ENCODE measurements at regions not wholly inside any gene's neighbourhood (a gene's known extent, or its start where the extent isn't known, plus 50 kb on each side); places are given as distances from the start of the nearest gene placed in this dataset.
"Not testable (repeated sequence)": the region's sequence is repeated elsewhere in the genome, so short reads cannot be mapped to it uniquely, and the experiment has no call there.

GRCh38 chr15:35693886-35694285 is 147.9 kb upstream of the DPH6 start:
- intact Hi-C loops (cut with micrococcal nuclease), result no loop called here
- Mint-ChIP-seq H3K27ac (no peak overlapping the region), H3K27me3 (no peaks in the 10 kb centered on the region), H3K4me3 (no peak overlapping the region), H3K9me3 (peaks cover 3% of the 10 kb centered on the region), H3K36me3 (ENCODE audit: low read depth) (no peaks in the 10 kb centered on the region), H3K4me1 (ENCODE audit: low read depth) (no peaks in the 10 kb centered on the region)

- no peaks in the 10 kb centered on the region for H3K4me1 Mint-ChIP-seq (ENCODE audit: low read depth)
- no peak overlapping the region for H3K4me3 Mint-ChIP-seq
- intact Hi-C loops (cut with micrococcal nuclease), result no loop called here
Measured at GRCh38 chr15:35695003-35695402, 149.0 kb upstream of the DPH6 start.

GRCh38 chr15:35696767-35697231 is 150.8 kb upstream of the DPH6 start:
- Mint-ChIP-seq H3K4me1 (ENCODE audit: low read depth) (no peaks in the 10 kb centered on the region), H3K27me3 (no peaks in the 10 kb centered on the region), H3K36me3 (ENCODE audit: low read depth) (no peaks in the 10 kb centered on the region), H3K9me3 (peaks cover 12% of the 10 kb centered on the region), H3K4me3 (no peak overlapping the region), H3K27ac (no peak overlapping the region)
- intact Hi-C loops (cut with micrococcal nuclease), result no loop called here

More at GRCh38 chr15:35695003-35695402, 149.0 kb upstream of the DPH6 start:
- peaks cover 12% of the 10 kb centered on the region for H3K9me3 Mint-ChIP-seq
- H3K27ac Mint-ChIP-seq, result no peak overlapping the region
- H3K27me3 Mint-ChIP-seq, result no peaks in the 10 kb centered on the region
- H3K36me3 Mint-ChIP-seq (ENCODE audit: low read depth), result no peaks in the 10 kb centered on the region

- Mint-ChIP-seq H3K4me3 (no peak overlapping the region), H3K4me1 (ENCODE audit: low read depth) (no peaks in the 10 kb centered on the region), H3K27ac (no peak overlapping the region), H3K9me3 (peaks cover 12% of the 10 kb centered on the region), H3K36me3 (ENCODE audit: low read depth) (no peaks in the 10 kb centered on the region), H3K27me3 (no peaks in the 10 kb centered on the region)
- intact Hi-C loops (cut with micrococcal nuclease), result no loop called here
Measured at GRCh38 chr15:35697549-35698299, 151.8 kb upstream of the DPH6 start.

GRCh38 chr15:35698331-35698730 is 152.4 kb upstream of the DPH6 start:
- Mint-ChIP-seq H3K4me3 (no peak overlapping the region), H3K36me3 (ENCODE audit: low read depth) (no peaks in the 10 kb centered on the region), H3K27me3 (no peaks in the 10 kb centered on the region), H3K9me3 (peaks cover 12% of the 10 kb centered on the region), H3K27ac (no peak overlapping the region), H3K4me1 (ENCODE audit: low read depth) (no peaks in the 10 kb centered on the region)
- intact Hi-C loops (cut with micrococcal nuclease), result no loop called here

- no peaks in the 10 kb centered on the region for H3K27me3 Mint-ChIP-seq
- no peaks in the 10 kb centered on the region for H3K4me1 Mint-ChIP-seq (ENCODE audit: low read depth)
- peaks cover 12% of the 10 kb centered on the region for H3K9me3 Mint-ChIP-seq
- H3K27ac Mint-ChIP-seq, result no peak overlapping the region
- no peaks in the 10 kb centered on the region for H3K36me3 Mint-ChIP-seq (ENCODE audit: low read depth)
- intact Hi-C loops (cut with micrococcal nuclease), result no loop called here
- H3K4me3 Mint-ChIP-seq, result no peak overlapping the region
Measured at GRCh38 chr15:35698966-35699575, 153.1 kb upstream of the DPH6 start.

GRCh38 chr15:35700091-35700593 is 154.2 kb upstream of the DPH6 start:
- peaks cover 12% of the 10 kb centered on the region for H3K9me3 Mint-ChIP-seq
- H3K27ac Mint-ChIP-seq; H3K36me3 Mint-ChIP-seq (ENCODE audit: low read depth); intact Hi-C loops (cut with micrococcal nuclease); H3K4me3 Mint-ChIP-seq; H3K27me3 Mint-ChIP-seq; H3K4me1 Mint-ChIP-seq (ENCODE audit: low read depth): not testable (repeated sequence)

GRCh38 chr15:35701402-35702046 is 155.6 kb upstream of the DPH6 start:
- peaks cover 12% of the 10 kb centered on the region for H3K9me3 Mint-ChIP-seq
- H3K4me3 Mint-ChIP-seq, result no peak overlapping the region
- no peaks in the 10 kb centered on the region for H3K36me3 Mint-ChIP-seq (ENCODE audit: low read depth)
- no peaks in the 10 kb centered on the region for H3K27me3 Mint-ChIP-seq
- no peak overlapping the region for H3K27ac Mint-ChIP-seq
- intact Hi-C loops (cut with micrococcal nuclease), result no loop called here
- H3K4me1 Mint-ChIP-seq (ENCODE audit: low read depth), result no peaks in the 10 kb centered on the region

GRCh38 chr15:35702946-35703495 is 157.1 kb upstream of the DPH6 start:
- Mint-ChIP-seq H3K4me1 (ENCODE audit: low read depth) (no peaks in the 10 kb centered on the region), H3K4me3 (no peak overlapping the region), H3K36me3 (ENCODE audit: low read depth) (no peaks in the 10 kb centered on the region), H3K27me3 (no peaks in the 10 kb centered on the region), H3K27ac (no peak overlapping the region), H3K9me3 (peaks cover 12% of the 10 kb centered on the region)
- intact Hi-C loops (cut with micrococcal nuclease), result no loop called here

- intact Hi-C loops (cut with micrococcal nuclease), result no loop called here
- Mint-ChIP-seq H3K27me3 (no peaks in the 10 kb centered on the region), H3K9me3 (no peaks in the 10 kb centered on the region), H3K27ac (no peak overlapping the region), H3K4me1 (ENCODE audit: low read depth) (no peaks in the 10 kb centered on the region), H3K36me3 (ENCODE audit: low read depth) (no peaks in the 10 kb centered on the region), H3K4me3 (no peak overlapping the region)
Measured at GRCh38 chr15:35705030-35705883, 159.3 kb upstream of the DPH6 start.

- intact Hi-C loops (cut with micrococcal nuclease), result no loop called here
- Mint-ChIP-seq H3K27ac (no peak overlapping the region), H3K27me3 (no peaks in the 10 kb centered on the region), H3K9me3 (no peaks in the 10 kb centered on the region), H3K36me3 (ENCODE audit: low read depth) (no peaks in the 10 kb centered on the region), H3K4me3 (no peak overlapping the region), H3K4me1 (ENCODE audit: low read depth) (no peaks in the 10 kb centered on the region)
Measured at GRCh38 chr15:35705884-35706585, 160.1 kb upstream of the DPH6 start.

GRCh38 chr15:35712956-35713355 is 167.0 kb upstream of the DPH6 start:
- Mint-ChIP-seq H3K27me3 (no peaks in the 10 kb centered on the region), H3K9me3 (no peaks in the 10 kb centered on the region), H3K36me3 (ENCODE audit: low read depth) (no peaks in the 10 kb centered on the region), H3K27ac (no peak overlapping the region), H3K4me1 (ENCODE audit: low read depth) (no peaks in the 10 kb centered on the region), H3K4me3 (no peak overlapping the region)
- intact Hi-C loops (cut with micrococcal nuclease), result no loop called here

GRCh38 chr15:35713733-35714132 is 167.8 kb upstream of the DPH6 start:
- Mint-ChIP-seq H3K4me1 (ENCODE audit: low read depth) (no peaks in the 10 kb centered on the region), H3K9me3 (no peaks in the 10 kb centered on the region), H3K27me3 (no peaks in the 10 kb centered on the region), H3K27ac (no peak overlapping the region), H3K4me3 (no peak overlapping the region), H3K36me3 (ENCODE audit: low read depth) (no peaks in the 10 kb centered on the region)
- intact Hi-C loops (cut with micrococcal nuclease), result no loop called here
